A549 (cell line): ENCODE measurements at regions not wholly inside any gene's neighbourhood (a gene's known extent, or its start where the extent isn't known, plus 50 kb on each side); places are given as distances from the start of the nearest gene placed in this dataset.

ENCODE experiments used
- ATAC-seq, 2 experiments: fragments of 200-7000 bp in 1 of 2; fragments of >200 bp in 1 of 2; cut with Nextera tagmentation in 1 of 2; cut with Tn5 transposase in 1 of 2; 3 replicates each; pipeline versions ENCODE4 v1.8.0 to v1.9.1; 2018 to 2020; ENCODE audit warnings: mild to moderate bottlenecking in 1 of 2, moderate library complexity in 1 of 2
- CTCF ChIA-PET: fragments of 300-600 bp; sonication (Branson Sonifier 250); formaldehyde crosslinking; extraction: SDS; loops from one replicate; lab custom pipeline; 2021; ENCODE audit warnings: antibody characterized with exemption, inconsistent platforms; lab: Yijun Ruan, JAX
- POLR2A ChIA-PET: fragments of 350-600 bp; formaldehyde crosslinking; extraction: SDS; loops from one replicate; lab custom pipeline; 2021; ENCODE audit warnings: antibody characterized with exemption, inconsistent platforms; lab: Yijun Ruan, JAX
- DNase-seq, 2 experiments: peaks; one replicate each; pipeline versions ENCODE4 v3.0.0 to v3.0.0-alpha.2; 2011 to 2016; ENCODE audit warnings: low read depth in 1 of 2, low spot score in 1 of 2
- FAIRE-seq: peaks from 2 replicates; lab custom pipeline; 2011; peaks lifted over from hg19 to GRCh38; lab: Jason Lieb, UNC
- H3K27ac ChIP-seq, 2 experiments: fragments of >200 bp; sonication (Bioruptor Twin); formaldehyde crosslinking; 3 replicates each; pipeline ENCODE4 v1.5.1; 2016 to 2017
- H3K4me1 ChIP-seq: fragments of >200 bp; sonication (Bioruptor Twin); formaldehyde crosslinking; 3 replicates; pipeline ENCODE4 v1.6.1; 2016
- H3K4me2 ChIP-seq: fragments of >200 bp; sonication (Bioruptor Twin); formaldehyde crosslinking; 3 replicates; pipeline ENCODE4 v1.6.1; 2016
- H3K4me3 ChIP-seq: fragments of >200 bp; sonication (Bioruptor Twin); formaldehyde crosslinking; 3 replicates; pipeline ENCODE4 v1.5.1; 2016
- H3K9me3 ChIP-seq: fragments of >200 bp; sonication (Bioruptor Twin); formaldehyde crosslinking; 3 replicates; pipeline ENCODE4 v1.6.1; 2016
- ATOH8 ChIP-seq: fragments of 250-450 bp; sonication (Bioruptor Pico); IDR thresholded peaks from 2 replicates; pipeline ENCODE4 v1.5.0; 2020; ENCODE audit warnings: low read depth, mild to moderate bottlenecking, moderate library complexity
- BCL3 ChIP-seq: fragments of >200 bp; sonication (Bioruptor Twin); formaldehyde crosslinking; IDR thresholded peaks from 3 replicates; pipeline ENCODE4 v1.6.1; 2016
- BHLHE40 ChIP-seq: IDR thresholded peaks from 2 replicates; pipeline ENCODE4 v1.6.1; 2012; ENCODE audit warnings: low read depth, low read length, inconsistent platforms
- CBX8 ChIP-seq: fragments of 200-600 bp; sonication (generic); IDR thresholded peaks from 2 replicates; pipeline ENCODE4 v1.6.1; 2016
- CHD2 ChIP-seq: fragments of 150-350 bp; IDR thresholded peaks from 2 replicates; pipeline ENCODE4 v1.6.1; 2014; ENCODE audit warnings: low read length; ENCODE audit not compliant: partially characterized antibody
- CHD4 ChIP-seq: fragments of 200-600 bp; sonication (generic); IDR thresholded peaks from 2 replicates; pipeline ENCODE4 v1.6.1; 2016; ENCODE audit warnings: antibody characterized with exemption, mild to moderate bottlenecking, borderline replicate concordance
- CTCF ChIP-seq: fragments of >200 bp; sonication (Bioruptor Twin); formaldehyde crosslinking; IDR thresholded peaks from 3 replicates; pipeline ENCODE4 v1.5.1; 2016
- EHF ChIP-seq: fragments of 250-450 bp; sonication (Bioruptor Pico); IDR thresholded peaks from 2 replicates; pipeline ENCODE4 v1.5.0; 2020; ENCODE audit warnings: mild to moderate bottlenecking
- FOSB ChIP-seq: fragments of 250-450 bp; sonication (Bioruptor Pico); IDR thresholded peaks from 2 replicates; pipeline ENCODE4 v1.5.0; 2020; ENCODE audit warnings: mild to moderate bottlenecking, moderate library complexity
- HOXA7 ChIP-seq: fragments of 250-450 bp; sonication (Bioruptor Pico); IDR thresholded peaks from 2 replicates; pipeline ENCODE4 v1.5.0; 2020; ENCODE audit warnings: mild to moderate bottlenecking, moderate library complexity
- HOXB13 ChIP-seq: fragments of 250-450 bp; sonication (Bioruptor Pico); IDR thresholded peaks from 2 replicates; pipeline ENCODE4 v1.5.0; 2020; ENCODE audit warnings: low read depth, mild to moderate bottlenecking, moderate library complexity
- JUNB ChIP-seq: fragments of >200 bp; sonication (Bioruptor Twin); formaldehyde crosslinking; IDR thresholded peaks from 2 replicates; pipeline ENCODE4 v1.6.1; 2016
- KDM5A ChIP-seq: fragments of 200-600 bp; sonication (generic); IDR thresholded peaks from 2 replicates; pipeline ENCODE4 v1.6.1; 2016; ENCODE audit warnings: antibody characterized with exemption, mild to moderate bottlenecking
- MAFK ChIP-seq: fragments of 450-650 bp; IDR thresholded peaks from 2 replicates; pipeline ENCODE4 v1.6.1; 2014; ENCODE audit not compliant: partially characterized antibody
- MAX ChIP-seq: IDR thresholded peaks from 2 replicates; pipeline ENCODE4 v1.6.1; 2012
- NFE2L2 ChIP-seq: fragments of 150-350 bp; conservative IDR thresholded peaks from 2 replicates; pipeline ENCODE4 v1.6.1; 2014; ENCODE audit warnings: low read length
- NR3C1 ChIP-seq: fragments of >200 bp; sonication (Bioruptor Twin); formaldehyde crosslinking; IDR thresholded peaks from 3 replicates; pipeline ENCODE4 v1.6.1; 2017
- RARB ChIP-seq: fragments of 250-450 bp; sonication (Bioruptor Pico); IDR thresholded peaks from 2 replicates; pipeline ENCODE4 v1.8.0; 2021; ENCODE audit warnings: mild to moderate bottlenecking, moderate library complexity
- RNF2 ChIP-seq: fragments of 200-600 bp; sonication (generic); IDR thresholded peaks from 2 replicates; pipeline ENCODE4 v1.6.1; 2016; ENCODE audit warnings: low read depth, mild to moderate bottlenecking, antibody characterized with exemption, moderate library complexity, borderline replicate concordance
- TP53 ChIP-seq: fragments of 250-450 bp; sonication (Bioruptor Pico); IDR thresholded peaks from 2 replicates; pipeline ENCODE4 v1.5.0; 2021; ENCODE audit warnings: mild to moderate bottlenecking, moderate library complexity
- ZC3H11A ChIP-seq: fragments of 450-650 bp; IDR thresholded peaks from 2 replicates; pipeline ENCODE4 v1.6.1; 2014; ENCODE audit warnings: antibody characterized with exemption, mild to moderate bottlenecking
- ZNF302 ChIP-seq: fragments of 250-450 bp; sonication (Bioruptor Pico); IDR thresholded peaks from 2 replicates; pipeline ENCODE4 v1.9.0; 2021; ENCODE audit warnings: inconsistent platforms, mild to moderate bottlenecking, moderate library complexity
- ZSCAN20 ChIP-seq: fragments of 250-450 bp; sonication (Bioruptor Pico); IDR thresholded peaks from 2 replicates; pipeline ENCODE4 v1.8.0; 2022; ENCODE audit warnings: mild to moderate bottlenecking, moderate library complexity
- WGBS: methylation state at CpG from one replicate; pipeline ENCODE4 v1.1.6; 2017; ENCODE audit errors: missing lambda C conversion rate; 5-methylcytosine and 5-hydroxymethylcytosine counted together

GRCh38 chr10:128866551-128866950 is 600.5 kb upstream of the MGMT start:
- no peak for TF ChIP-seq CTCF
- no peak for TF ChIP-seq CBX8
- TF ChIP-seq RNF2: no peak
- TF ChIP-seq HOXB13 (CRISPR knock-in tag): no peak
- TF ChIP-seq CHD2: no peak
- no peak for TF ChIP-seq BHLHE40
- no peak for TF ChIP-seq ZC3H11A
- no peak for TF ChIP-seq ZSCAN20 (CRISPR knock-in tag)
- no peak for TF ChIP-seq NFE2L2
- TF ChIP-seq RARB (CRISPR knock-in tag): no peak
- TF ChIP-seq BCL3: no peak
- TF ChIP-seq CHD4: no peak
- no peak for TF ChIP-seq TP53
- POLR2A ChIA-PET: no interaction called here
- H3K4me2 ChIP-seq: no peak overlapping the region
- no peaks in the 10 kb centered on the region for H3K4me1 ChIP-seq
- H3K4me3 ChIP-seq: no peak overlapping the region
- FAIRE-seq (no peak), ATAC-seq (no peak), DNase-seq (no peak)
- H3K27ac ChIP-seq: no peak overlapping the region
- no peaks in the 10 kb centered on the region; the same call in 2 of the 3 replicates for H3K9me3 ChIP-seq
- WGBS: 6% methylated on average over 5 of the region's 5 CpGs
- CTCF ChIA-PET: interaction anchor here (1.7 kb wide), 1 partner anchor 13 kb away, joined by 4 read pairs; no protein-coding TSS in a partner anchor

- H3K9me3 ChIP-seq: no peaks in the 10 kb centered on the region; the same call in 2 of the 3 replicates
- no peak overlapping the region for H3K27ac ChIP-seq
- no peak for FAIRE-seq
- 17% methylated on average over 8 of the region's 8 CpGs for WGBS
- ATAC-seq: no peak
- POLR2A ChIA-PET: no interaction called here
- no peak overlapping the region for H3K4me3 ChIP-seq
- DNase-seq: no peak
- H3K4me2 ChIP-seq: no peak overlapping the region
- CTCF ChIA-PET: no interaction called here
- TF ChIP-seq KDM5A: no peak
- TF ChIP-seq ATOH8 (CRISPR knock-in tag): no peak
- no peaks in the 10 kb centered on the region for H3K4me1 ChIP-seq
Observed at GRCh38 chr10:128867210-128867609, 599.8 kb upstream of the MGMT start.

- DNase-seq (no peak), ATAC-seq (no peak)
- H3K27ac ChIP-seq: no peak overlapping the region
- no peak overlapping the region for H3K4me3 ChIP-seq
- WGBS: 13% methylated on average over 8 of the region's 8 CpGs
- TF ChIP-seq FOSB (no peak), NFE2L2 (no peak), JUNB (no peak), HOXA7 (CRISPR knock-in tag) (no peak), CBX8 (no peak), CHD2 (no peak), MAFK (no peak), EHF (CRISPR knock-in tag) (no peak), ZNF302 (no peak), CTCF (no peak), NR3C1 (no peak), MAX (no peak)
- TF ChIP-seq, all 56 proteins: peak for 0
- Histone ChIP-seq H3K9me3 (no peaks in the 10 kb centered on the region), H3K4me2 (no peak overlapping the region), H3K4me1 (no peaks in the 10 kb centered on the region)
- FAIRE-seq: no peak
- ChIA-PET CTCF (no interaction called here), POLR2A (no interaction called here)
Observed at GRCh38 chr10:128867819-128868218, 599.2 kb upstream of the MGMT start.
